Cerebellar cortex (tissue), 1 donor: ENCODE measurements at regions not wholly inside any gene's neighbourhood (a gene's known extent, or its start where the extent isn't known, plus 50 kb on each side); places are given as distances from the start of the nearest gene placed in this dataset.
"Not testable (repeated sequence)": the region's sequence is repeated elsewhere in the genome, so short reads cannot be mapped to it uniquely, and the experiment has no call there.

Source experiments
- DNase-seq: peaks from one replicate; pipeline ENCODE4 v3.0.0-alpha.2; 2015; ENCODE audit warnings: low spot score

- no peak for DNase-seq
Measured at GRCh38 chr12:53872367-53872766, 66.3 kb upstream of the HOXC13 start.

GRCh38 chr12:53877961-53878360, 60.7 kb upstream of the HOXC13 start:
- DNase-seq: not testable (repeated sequence)

- no peak for DNase-seq
Measured at GRCh38 chr12:53887006-53887405, 51.6 kb upstream of the HOXC13 start.

- no peak for DNase-seq
Measured at GRCh38 chr12:53887881-53888280, 50.8 kb upstream of the HOXC13 start.
